H1 (cell line): ENCODE measurements at regions not wholly inside any gene's neighbourhood (a gene's known extent, or its start where the extent isn't known, plus 50 kb on each side); places are given as distances from the start of the nearest gene placed in this dataset.
A peak's percentile ranks its signal among the peaks of the same experiment; 100 is the strongest.

Source experiments
- CTCF ChIA-PET: fragments of 300-600 bp; sonication (Branson Sonifier 250); formaldehyde crosslinking; loops from one replicate; lab custom pipeline; 2021; ENCODE audit not compliant: partially characterized antibody; lab: Charles Lee
- POLR2A ChIA-PET: fragments of 300-600 bp; sonication (Branson Sonifier 250); formaldehyde crosslinking; loops from one replicate; lab custom pipeline; 2021; ENCODE audit warnings: inconsistent platforms; ENCODE audit not compliant: partially characterized antibody; lab: Charles Lee
- DNase-seq, 2 experiments: peaks; one replicate each; pipeline versions ENCODE4 v3.0.0 to v3.0.0-alpha.2; 2010 to 2022; ENCODE audit warnings: low spot score in 2 of 2, low read depth in 1 of 2, mixed read lengths in 1 of 2
- FAIRE-seq: peaks from 2 replicates; lab custom pipeline; 2011; peaks lifted over from hg19 to GRCh38; lab: Jason Lieb, UNC
- H2AFZ ChIP-seq: 2 replicates; pipeline ENCODE4 v1.8.1; 2012; ENCODE audit warnings: low read length, inconsistent platforms
- H2AK5ac ChIP-seq: 2 replicates; pipeline ENCODE4 v1.6.1; 2013; ENCODE audit warnings: low read depth, low read length
- H2BK120ac ChIP-seq: replicated peaks from 2 replicates; pipeline ENCODE3; 2013; ENCODE audit warnings: low read depth, low read length, inconsistent platforms
- H2BK12ac ChIP-seq: 2 replicates; pipeline ENCODE4 v1.6.1; 2013; ENCODE audit warnings: low read depth, low read length
- H2BK15ac ChIP-seq: 2 replicates; pipeline ENCODE4 v1.6.1; 2013; ENCODE audit warnings: low read length
- H2BK20ac ChIP-seq: 2 replicates; pipeline ENCODE4 v1.6.1; 2013; ENCODE audit warnings: low read length
- H2BK5ac ChIP-seq: 2 replicates; pipeline ENCODE4 v1.6.1; 2013; ENCODE audit warnings: low read depth, low read length
- H3K14ac ChIP-seq: 2 replicates; pipeline ENCODE4 v1.6.1; 2013; ENCODE audit warnings: inconsistent platforms; ENCODE audit not compliant: insufficient read length
- H3K18ac ChIP-seq: 2 replicates; pipeline ENCODE4 v1.6.1; 2013; ENCODE audit warnings: low read length; ENCODE audit errors: extremely low read depth
- H3K23ac ChIP-seq: 2 replicates; pipeline ENCODE4 v1.6.1; 2013; ENCODE audit warnings: inconsistent platforms; ENCODE audit not compliant: insufficient read length
- H3K23me2 ChIP-seq: 2 replicates; pipeline ENCODE4 v1.6.1; 2013; ENCODE audit warnings: low read depth, low read length
- H3K27ac ChIP-seq: 2 replicates; pipeline ENCODE4 v1.6.1; 2011; ENCODE audit warnings: low read depth, low read length, inconsistent platforms
- H3K27me3 ChIP-seq, 4 experiments: replicated peaks in 1 of 4; 1 replicate in 1 of 4; 2 replicates in 3 of 4; pipeline versions ENCODE4 v1.6.1 to v1.8.1; 2011 to 2013; ENCODE audit warnings: low read length in 3 of 4, mild to moderate bottlenecking in 3 of 4, inconsistent platforms in 2 of 4, mixed read lengths in 2 of 4, moderate library complexity in 1 of 4; ENCODE audit not compliant: control insufficient read depth in 3 of 4, insufficient read depth in 3 of 4; ENCODE audit errors: extremely low read depth in 1 of 4
- H3K36me3 ChIP-seq, 4 experiments: 2 replicates each; pipeline versions ENCODE4 v1.6.1 to v1.8.1; 2011 to 2013; ENCODE audit warnings: mild to moderate bottlenecking in 4 of 4, low read length in 3 of 4, moderate library complexity in 2 of 4, control low read depth in 1 of 4, inconsistent platforms in 1 of 4; ENCODE audit not compliant: insufficient read depth in 4 of 4, control insufficient read depth in 2 of 4
- H3K4ac ChIP-seq: replicated peaks from 2 replicates; pipeline ENCODE3; 2013; ENCODE audit warnings: low read length, low read depth, mixed read lengths, inconsistent platforms; ENCODE audit not compliant: insufficient read length
- H3K4me1 ChIP-seq, 4 experiments: replicated peaks in 1 of 4; 1 replicate in 1 of 4; 2 replicates in 3 of 4; pipeline versions ENCODE4 v1.6.1 to v1.8.1; 2011 to 2013; ENCODE audit warnings: low read length in 3 of 4, inconsistent platforms in 2 of 4, mixed read lengths in 1 of 4; ENCODE audit not compliant: insufficient read depth in 4 of 4, control insufficient read depth in 3 of 4
- H3K4me2 ChIP-seq, 2 experiments: 2 replicates each; pipeline versions ENCODE4 v1.6.1 to v1.8.1; 2011 to 2013; ENCODE audit warnings: low read depth in 2 of 2, low read length in 2 of 2, control low read depth in 1 of 2, inconsistent platforms in 1 of 2, mild to moderate bottlenecking in 1 of 2; ENCODE audit not compliant: insufficient read depth in 1 of 2
- H3K4me3 ChIP-seq, 4 experiments: fragments of 200-600, 300-600 bp in 1 of 4; sonication (generic), shearing (Covaris generic), sonication (Bioruptor Twin) in 1 of 4; 2 replicates each; pipeline versions ENCODE4 v1.5.1 to v1.8.1; 2011 to 2016; ENCODE audit warnings: low read length in 4 of 4, low read depth in 3 of 4, control low read depth in 2 of 4, inconsistent platforms in 2 of 4, mild to moderate bottlenecking in 2 of 4, mixed read lengths in 1 of 4, moderate library complexity in 1 of 4; ENCODE audit not compliant: insufficient read depth in 2 of 4; ENCODE audit errors: extremely low read depth in 1 of 4
- H3K56ac ChIP-seq: replicated peaks from 2 replicates; pipeline ENCODE3; 2013; ENCODE audit warnings: low read depth, mild to moderate bottlenecking, mixed read lengths, low read length, inconsistent platforms; ENCODE audit not compliant: insufficient read length
- H3K79me1 ChIP-seq: 2 replicates; pipeline ENCODE4 v1.6.1; 2013; ENCODE audit warnings: low read depth, low read length, control low read depth
- H3K79me2 ChIP-seq, 2 experiments: 2 replicates each; pipeline versions ENCODE4 v1.6.1 to v1.8.1; 2012 to 2013; ENCODE audit warnings: low read length in 2 of 2, mild to moderate bottlenecking in 2 of 2, inconsistent platforms in 1 of 2; ENCODE audit not compliant: insufficient read depth in 2 of 2, control insufficient read depth in 1 of 2
- H3K9ac ChIP-seq, 4 experiments: replicated peaks in 1 of 4; 1 replicate in 1 of 4; 2 replicates in 3 of 4; pipeline versions ENCODE4 v1.6.1 to v1.8.1; 2011 to 2013; ENCODE audit warnings: low read depth in 3 of 4, low read length in 3 of 4, control low read depth in 2 of 4, mild to moderate bottlenecking in 2 of 4, moderate library complexity in 2 of 4, inconsistent platforms in 1 of 4; ENCODE audit errors: extremely low read depth in 1 of 4
- H3K9me3 ChIP-seq, 2 experiments: 2 replicates each; pipeline versions ENCODE4 v1.6.1 to v1.8.1; 2012 to 2013; ENCODE audit warnings: mild to moderate bottlenecking in 2 of 2, moderate library complexity in 2 of 2, control low read depth in 1 of 2, inconsistent platforms in 1 of 2, low read depth in 1 of 2, low read length in 1 of 2, mixed read lengths in 1 of 2; ENCODE audit not compliant: insufficient read depth in 2 of 2
- H4K20me1 ChIP-seq, 2 experiments: replicated peaks in 1 of 2; 2 replicates each; pipeline versions ENCODE3 to v1.8.1; 2011 to 2013; ENCODE audit warnings: inconsistent platforms in 2 of 2, low read length in 2 of 2, mild to moderate bottlenecking in 1 of 2; ENCODE audit not compliant: insufficient read depth in 2 of 2, control insufficient read depth in 1 of 2
- H4K5ac ChIP-seq: 2 replicates; pipeline ENCODE4 v1.6.1; 2013; ENCODE audit warnings: low read length, low read depth, mixed read lengths, inconsistent platforms; ENCODE audit not compliant: insufficient read length
- H4K8ac ChIP-seq: 2 replicates; pipeline ENCODE4 v1.8.0; 2013; ENCODE audit warnings: mild to moderate bottlenecking, moderate library complexity, low read length, inconsistent platforms; ENCODE audit not compliant: insufficient read depth; ENCODE audit errors: extremely low read depth
- H4K91ac ChIP-seq: replicated peaks from 2 replicates; pipeline ENCODE3; 2013; ENCODE audit warnings: low read length, mixed read lengths, inconsistent platforms; ENCODE audit not compliant: insufficient read length
- BACH1 ChIP-seq: IDR thresholded peaks from 2 replicates; pipeline ENCODE4 v1.6.1; 2012; ENCODE audit warnings: low read length, improper control_type of control experiment
- CHD1 ChIP-seq: IDR thresholded peaks from 2 replicates; pipeline ENCODE4 v1.6.1; 2012; ENCODE audit warnings: low read depth, low read length, improper control_type of control experiment
- CTBP2 ChIP-seq: IDR thresholded peaks from 2 replicates; pipeline ENCODE4 v1.7.0; 2011; ENCODE audit warnings: borderline replicate concordance, mild to moderate bottlenecking, moderate library complexity, mixed read lengths, low read length; ENCODE audit not compliant: insufficient read depth, insufficient read length
- NANOG ChIP-seq: IDR thresholded peaks from 2 replicates; pipeline ENCODE4 v1.6.1; 2011; ENCODE audit warnings: low read length, low read depth, mild to moderate bottlenecking, inconsistent platforms; ENCODE audit not compliant: insufficient read depth, poor library complexity, severe bottlenecking
- PHF8 ChIP-seq: fragments of 200-600 bp; sonication (generic); conservative IDR thresholded peaks from 2 replicates; pipeline ENCODE4 v1.7.1; 2012; ENCODE audit warnings: low read depth, mild to moderate bottlenecking, inconsistent platforms, low read length, moderate library complexity
- POLR2AphosphoS5 ChIP-seq: IDR thresholded peaks from 2 replicates; pipeline ENCODE4 v1.6.1; 2011; ENCODE audit warnings: low read depth, low read length
- RAD21 ChIP-seq, 2 experiments: IDR thresholded peaks in 1 of 2; conservative IDR thresholded peaks in 1 of 2; 2 replicates each; pipeline ENCODE4 v1.6.1; 2011; ENCODE audit warnings: low read depth in 2 of 2, low read length in 2 of 2, improper control_type of control experiment in 1 of 2, inconsistent platforms in 1 of 2, mild to moderate bottlenecking in 1 of 2, moderate library complexity in 1 of 2
- RFX5 ChIP-seq: IDR thresholded peaks from 2 replicates; pipeline ENCODE4 v1.6.1; 2011; ENCODE audit warnings: low read depth, low read length, improper control_type of control experiment, borderline replicate concordance
- RNF2 ChIP-seq: fragments of 200-900, 300-1000 bp; sonication (generic); IDR thresholded peaks from 2 replicates; pipeline ENCODE4 v1.7.1; 2016; ENCODE audit warnings: borderline replicate concordance, low read depth, mild to moderate bottlenecking, antibody characterized with exemption, low read length; ENCODE audit not compliant: poor library complexity, severe bottlenecking; ENCODE audit errors: missing control alignments
- WGBS, 2 experiments: shearing (Covaris generic) in 1 of 2; methylation state at CpG; one replicate each; pipeline versions ENCODE4 v1.1.6 to v1.1.7; 2013 to 2015; ENCODE audit warnings: low lambda C conversion rate in 2 of 2, mixed read lengths in 2 of 2, inconsistent platforms in 1 of 2, low coverage in 1 of 2, missing lambda C conversion rate in 1 of 2; ENCODE audit not compliant: insufficient replicate concordance in 2 of 2, insufficient coverage in 1 of 2, insufficient read length in 1 of 2; ENCODE audit errors: extremely low coverage in 1 of 2, missing lambda C conversion rate in 1 of 2; 5-methylcytosine and 5-hydroxymethylcytosine counted together
- TF ChIP-seq, protein P1 (sequence below): IDR thresholded peaks from 2 replicates; pipeline ENCODE4 v1.6.1; 2012; ENCODE audit warnings: low read length, inconsistent platforms
- TF ChIP-seq, protein P2 (sequence below): IDR thresholded peaks from 2 replicates; pipeline ENCODE4 v1.6.1; 2011; ENCODE audit warnings: low read depth, mild to moderate bottlenecking, low read length; ENCODE audit not compliant: insufficient read depth

DNA sequence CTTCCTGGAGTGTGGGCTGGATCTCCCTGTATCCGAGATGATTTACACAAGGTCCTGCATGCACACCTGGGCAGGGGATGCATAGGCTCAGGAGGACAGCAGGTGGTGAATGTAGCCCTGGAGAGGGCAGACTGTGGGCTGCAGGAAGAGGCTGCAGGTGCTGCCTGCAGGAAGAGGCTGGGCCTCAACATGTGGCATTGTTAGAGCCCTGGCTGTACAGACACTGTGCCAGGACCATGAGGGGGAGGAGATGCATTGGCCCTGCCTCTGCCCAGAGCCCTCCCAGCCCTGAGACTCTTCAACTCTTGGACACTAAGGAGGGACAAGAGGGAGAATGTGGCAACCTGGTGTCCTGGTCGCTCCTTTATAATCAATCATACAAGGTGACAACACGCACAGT lies 392.8 kb downstream of the TNS1 start:
- WGBS, 2 experiments = 88% methylated on average over 3 of the region's 3 CpGs; no CpG with 5 or more reads in 1 of the 2 experiments
- POLR2A ChIA-PET = no interaction called here
- Histone ChIP-seq H3K27me3 (no peaks in the 10 kb centered on the region; a peak in 1 of 7 replicates), H4K8ac (no peak overlapping the region), H3K9me3 (no peaks in the 10 kb centered on the region), H2AK5ac (no peak overlapping the region), H4K20me1 (no peaks in the 10 kb centered on the region), H3K4me3 (no peak overlapping the region), H2BK15ac (no peak overlapping the region), H2AFZ (no peak overlapping the region), H3K4me1 (no peaks in the 10 kb centered on the region; a peak in 1 of 7 replicates), H2BK20ac (no peak overlapping the region), H3K79me1 (no peaks in the 10 kb centered on the region), H2BK5ac (no peak overlapping the region), H3K4ac (no peak overlapping the region), H4K91ac (no peak overlapping the region), H2BK12ac (no peak overlapping the region), H3K9ac (no peak overlapping the region), H3K18ac (0 out of 2 replicates have a peak overlapping the region, but pooled peaks have one; percentile 6), H3K36me3 (no peaks in the 10 kb centered on the region), H3K79me2 (no peaks in the 10 kb centered on the region), H3K14ac (no peak overlapping the region), H3K23me2 (no peaks in the 10 kb centered on the region), H4K5ac (no peak overlapping the region), H3K56ac (no peak overlapping the region), H3K27ac (no peak overlapping the region; the same call in 1 of the 2 replicates), H3K4me2 (no peak overlapping the region), H2BK120ac (no peak overlapping the region), H3K23ac (no peak overlapping the region)
- FAIRE-seq (no peak), DNase-seq (no peak)
- CTCF ChIA-PET = interaction anchor here (1.9 kb wide), 1 partner anchor 41 kb away, joined by 6 read pairs; no protein-coding TSS in a partner anchor
- TF ChIP-seq RAD21 (IDR thresholded peaks at IDR 0.05 in 1 of 2, conservative IDR thresholded peaks at IDR 0.05 in 1 of 2; ENCODE audit: low read depth in 2 of 2, low read length in 2 of 2) = no peak
- TF ChIP-seq, protein P1, sequence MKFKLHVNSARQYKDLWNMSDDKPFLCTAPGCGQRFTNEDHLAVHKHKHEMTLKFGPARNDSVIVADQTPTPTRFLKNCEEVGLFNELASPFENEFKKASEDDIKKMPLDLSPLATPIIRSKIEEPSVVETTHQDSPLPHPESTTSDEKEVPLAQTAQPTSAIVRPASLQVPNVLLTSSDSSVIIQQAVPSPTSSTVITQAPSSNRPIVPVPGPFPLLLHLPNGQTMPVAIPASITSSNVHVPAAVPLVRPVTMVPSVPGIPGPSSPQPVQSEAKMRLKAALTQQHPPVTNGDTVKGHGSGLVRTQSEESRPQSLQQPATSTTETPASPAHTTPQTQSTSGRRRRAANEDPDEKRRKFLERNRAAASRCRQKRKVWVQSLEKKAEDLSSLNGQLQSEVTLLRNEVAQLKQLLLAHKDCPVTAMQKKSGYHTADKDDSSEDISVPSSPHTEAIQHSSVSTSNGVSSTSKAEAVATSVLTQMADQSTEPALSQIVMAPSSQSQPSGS = no peak
- TF ChIP-seq CHD1 = no peak
- TF ChIP-seq BACH1 = no peak
- TF ChIP-seq POLR2AphosphoS5 = no peak
- TF ChIP-seq RNF2 = no peak
- TF ChIP-seq PHF8 = no peak
- no peak for TF ChIP-seq RFX5
- TF ChIP-seq, protein P2, sequence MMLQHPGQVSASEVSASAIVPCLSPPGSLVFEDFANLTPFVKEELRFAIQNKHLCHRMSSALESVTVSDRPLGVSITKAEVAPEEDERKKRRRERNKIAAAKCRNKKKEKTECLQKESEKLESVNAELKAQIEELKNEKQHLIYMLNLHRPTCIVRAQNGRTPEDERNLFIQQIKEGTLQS = no peak
- no peak for TF ChIP-seq NANOG
- no peak for TF ChIP-seq CTBP2
